ENCODE measurements at regions not wholly inside any gene's neighbourhood (a gene's known extent, or its start where the extent isn't known, plus 50 kb on each side); places are given as distances from the start of the nearest gene placed in this dataset.

DNA sequence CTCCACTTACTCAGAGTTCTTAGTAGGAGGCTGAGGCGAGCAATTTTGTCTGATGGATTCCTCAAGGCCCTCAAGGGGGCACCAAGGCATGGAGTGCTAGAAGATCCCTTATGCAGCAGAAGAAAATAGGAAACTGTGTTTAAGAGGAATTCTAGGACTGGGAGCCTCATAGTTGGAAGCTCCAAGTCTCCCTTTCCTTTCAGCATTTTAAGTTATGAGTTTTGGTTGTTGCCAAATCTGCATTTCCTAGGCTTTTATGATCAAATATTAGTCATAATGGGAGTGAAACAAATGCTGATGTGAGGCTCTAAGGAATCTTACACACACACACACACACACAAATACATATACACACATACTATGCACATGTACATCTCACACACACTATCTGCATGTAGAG lies 714.0 kb downstream of the UTRN start:
- no peak for DNase-seq (ENCODE audit: low read depth in 2 of 2, low spot score in 1 of 2)

DNA sequence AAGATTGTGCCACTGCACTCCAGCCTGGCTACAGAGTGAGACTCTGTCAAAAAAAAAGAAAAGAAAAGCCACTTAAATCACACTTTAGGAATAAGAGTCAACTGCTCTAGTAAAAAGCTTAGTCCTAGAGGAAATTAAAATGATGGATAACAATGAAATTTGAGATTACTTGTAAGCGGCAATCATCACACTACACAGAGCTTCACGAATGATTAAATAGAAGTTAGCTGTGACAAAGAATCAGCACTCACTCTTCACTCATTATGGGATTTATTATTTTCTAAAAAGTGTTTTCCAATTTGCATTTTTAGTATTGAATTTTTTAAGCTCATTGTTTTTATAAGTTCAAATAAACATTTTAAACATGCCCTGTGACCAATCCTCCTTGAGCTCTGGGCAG lies 718.0 kb downstream of the UTRN start:
- DNase-seq (ENCODE audit: low read depth in 2 of 2, low spot score in 1 of 2): no peak

DNA sequence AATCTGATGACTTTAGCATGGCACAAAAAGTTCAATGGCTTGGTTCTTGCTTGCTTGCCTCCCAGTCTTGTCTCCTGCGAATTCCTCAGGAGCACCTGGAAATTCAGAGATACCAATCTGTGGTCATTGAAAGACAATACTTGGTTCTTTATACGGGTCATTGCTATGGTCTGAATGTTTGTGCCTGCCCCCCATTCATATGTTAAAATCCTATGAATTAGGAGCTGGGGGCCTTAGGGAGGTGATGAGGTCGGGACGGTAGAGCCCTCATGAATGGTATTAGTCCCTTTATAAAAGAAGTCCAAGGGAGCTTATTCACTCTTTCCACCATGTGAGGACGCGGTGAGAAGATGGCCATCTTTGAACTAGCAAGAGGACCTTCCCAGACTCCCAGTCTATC lies 721.8 kb downstream of the UTRN start:
- DNase-seq (ENCODE audit: low read depth in 2 of 2, low spot score in 1 of 2): no peak

DNA sequence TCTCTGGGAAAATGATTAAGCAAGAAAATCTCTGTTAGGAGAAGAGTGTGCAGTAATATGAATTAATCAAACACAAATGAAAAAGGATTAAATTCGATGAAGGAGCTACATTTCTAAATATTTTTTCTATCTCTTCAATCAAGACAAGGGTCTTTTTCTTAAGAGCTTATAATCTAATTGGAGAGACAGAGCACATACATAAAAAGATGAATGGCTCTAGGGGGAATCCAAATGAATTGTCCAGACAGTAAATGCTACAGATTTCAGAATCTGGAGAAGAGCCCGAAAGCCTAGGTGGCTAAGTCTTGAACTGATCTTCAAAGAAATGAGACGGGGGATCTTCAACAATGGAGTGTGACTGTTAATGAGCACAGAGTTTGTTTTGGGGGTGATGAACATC lies 723.6 kb downstream of the UTRN start:
- no peak for DNase-seq (ENCODE audit: low read depth in 2 of 2, low spot score in 1 of 2)

DNA sequence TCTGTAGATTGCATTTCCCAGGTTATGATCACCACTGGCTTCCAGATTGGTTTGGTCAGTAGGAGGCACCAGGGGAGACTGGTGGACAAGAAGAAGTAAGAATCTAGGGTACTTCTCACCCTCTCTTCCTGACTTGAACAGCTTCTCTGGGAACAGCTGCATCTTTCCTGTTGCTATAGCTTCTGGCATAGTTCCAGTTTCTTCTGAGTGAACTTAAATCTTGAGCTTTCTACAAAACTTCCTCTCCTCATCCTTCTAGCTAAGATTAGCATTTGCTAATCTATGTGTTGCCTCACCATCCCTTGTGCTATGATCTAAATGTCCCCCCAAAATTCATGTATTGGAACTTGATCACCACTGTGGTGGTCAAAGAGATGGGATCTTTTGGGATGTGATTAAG lies 724.6 kb downstream of the UTRN start:
- DNase-seq (ENCODE audit: low read depth in 2 of 2, low spot score in 1 of 2): no peak

DNA sequence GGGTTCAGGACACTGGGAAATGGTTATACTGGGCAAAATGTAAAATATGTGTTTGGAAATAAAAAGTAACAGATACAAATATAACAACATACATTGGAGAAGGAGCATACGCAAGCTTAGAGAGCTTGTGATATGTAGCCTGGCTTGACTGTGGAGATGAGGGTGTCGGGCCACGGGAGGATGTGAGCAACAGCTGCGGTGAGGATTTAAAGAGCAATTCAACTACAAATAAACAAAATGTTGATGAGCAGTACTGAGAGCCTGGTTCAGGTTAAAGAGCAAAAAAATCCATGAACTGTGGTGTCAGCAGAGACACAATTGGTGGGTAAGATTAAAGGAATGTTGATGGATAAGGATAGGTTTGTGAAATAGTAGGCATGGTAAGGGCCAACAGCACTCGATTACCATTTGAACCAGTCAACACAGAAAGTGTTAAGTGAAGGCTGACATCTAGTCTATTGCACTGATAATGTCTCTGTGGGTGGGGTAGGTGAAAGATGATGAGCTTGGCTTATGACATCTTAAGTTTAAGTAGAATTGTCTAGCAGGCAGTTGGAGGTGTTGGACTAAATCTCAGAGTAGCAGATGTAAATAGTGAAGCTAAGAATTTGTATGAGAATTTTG lies 723.2 kb downstream of the EPM2A start:
- DNase-seq (ENCODE audit: low read depth in 2 of 2, low spot score in 1 of 2): no peak

DNA sequence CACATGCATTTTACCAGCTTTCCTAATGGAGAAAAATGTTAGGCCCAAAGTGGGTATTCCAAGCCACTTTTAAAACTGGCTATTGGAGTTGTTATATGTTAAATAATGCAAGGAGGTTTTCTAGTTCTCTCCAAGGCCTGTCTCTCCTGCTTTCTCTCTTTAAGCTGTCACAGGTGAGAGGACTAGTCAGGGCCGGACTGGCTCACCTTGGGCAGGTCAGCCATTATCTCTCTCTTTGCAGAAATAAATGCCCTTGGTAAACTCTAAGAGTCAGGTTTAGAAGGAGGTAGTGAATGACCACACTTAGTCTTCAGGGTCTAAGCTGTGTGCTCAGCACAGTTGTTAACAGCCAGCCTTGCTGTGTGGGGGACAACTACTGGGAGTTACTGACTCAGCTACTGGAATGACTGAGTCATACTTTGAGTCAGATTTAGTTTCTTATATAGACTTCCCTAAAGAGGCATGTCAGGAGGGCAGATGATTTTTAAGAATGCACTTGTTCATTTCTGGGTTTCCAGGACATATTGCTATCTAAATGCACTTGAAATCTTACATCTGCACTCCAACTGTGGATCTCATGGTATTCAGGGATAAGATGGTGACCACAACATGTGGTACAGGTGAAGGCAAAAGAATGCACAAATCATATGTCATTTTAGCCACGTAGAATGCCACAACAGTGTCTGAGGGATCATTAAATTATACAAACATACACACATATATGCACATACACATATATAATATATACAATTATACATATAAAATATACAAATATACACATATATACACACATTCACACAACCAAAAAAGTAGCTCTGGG lies 719.4 kb downstream of the EPM2A start:
- DNase-seq (ENCODE audit: low read depth in 2 of 2, low spot score in 1 of 2): no peak

DNA sequence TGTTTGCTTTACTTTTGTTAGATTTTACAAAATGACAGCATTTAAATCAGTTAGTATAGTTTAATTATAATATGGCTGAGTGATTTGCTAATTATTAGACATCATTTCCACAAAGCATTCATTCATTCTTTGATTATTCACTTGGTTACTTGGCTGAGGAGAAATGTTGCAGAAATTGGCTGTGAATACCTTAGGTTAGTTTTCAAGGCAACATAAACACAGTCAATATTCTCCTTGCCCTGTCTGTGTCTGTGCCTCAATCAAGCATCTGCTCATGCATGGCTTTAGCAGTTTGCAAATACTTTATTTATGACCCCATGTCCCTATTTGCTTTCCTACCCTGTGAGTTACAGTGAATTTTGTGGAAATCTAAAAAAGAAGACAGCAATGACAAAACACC lies 718.3 kb downstream of the EPM2A start:
- no peak for DNase-seq (ENCODE audit: low read depth in 2 of 2, low spot score in 1 of 2)

DNA sequence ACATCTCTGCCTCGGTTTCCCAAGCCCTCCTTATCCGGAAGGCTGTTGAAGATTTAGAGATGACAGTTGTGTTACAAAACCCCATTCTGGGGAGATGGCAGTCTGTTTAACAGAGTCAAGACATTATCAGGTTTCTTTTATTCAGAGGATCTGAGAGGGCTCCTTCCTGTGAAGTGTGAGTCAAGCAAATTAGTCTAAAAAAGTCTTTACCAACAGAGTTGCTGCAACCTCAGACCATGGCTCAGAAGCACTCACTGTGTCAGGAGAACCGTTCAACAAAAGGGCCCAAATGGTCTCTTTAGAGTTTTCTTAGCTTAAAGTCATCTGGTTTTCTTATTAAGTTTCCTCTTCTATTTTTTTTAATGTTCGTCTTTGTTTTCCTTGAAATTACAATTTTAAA lies 717.8 kb downstream of the EPM2A start:
- no peak for DNase-seq (ENCODE audit: low read depth in 2 of 2, low spot score in 1 of 2)

DNA sequence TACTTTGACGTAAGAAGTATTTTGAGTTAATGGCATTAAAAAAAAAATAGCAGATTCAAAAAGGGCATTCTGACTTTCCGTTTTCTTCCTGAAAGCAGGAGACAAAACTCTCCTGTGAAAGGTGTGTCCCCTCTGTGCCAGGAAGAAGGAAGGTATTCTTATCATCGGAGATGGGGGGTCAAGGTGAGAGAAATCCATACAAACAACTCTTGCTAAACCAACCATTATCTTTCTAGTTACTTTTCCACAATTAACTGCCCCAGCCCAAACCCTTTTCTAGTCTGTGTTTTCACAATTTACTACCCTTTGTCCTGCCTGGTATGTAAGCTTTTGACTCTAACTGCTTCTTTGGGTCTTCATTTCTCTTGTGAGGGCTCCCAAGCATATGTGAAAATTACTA lies 717.3 kb downstream of the EPM2A start:
- no peak for DNase-seq (ENCODE audit: low read depth in 2 of 2, low spot score in 1 of 2)

DNA sequence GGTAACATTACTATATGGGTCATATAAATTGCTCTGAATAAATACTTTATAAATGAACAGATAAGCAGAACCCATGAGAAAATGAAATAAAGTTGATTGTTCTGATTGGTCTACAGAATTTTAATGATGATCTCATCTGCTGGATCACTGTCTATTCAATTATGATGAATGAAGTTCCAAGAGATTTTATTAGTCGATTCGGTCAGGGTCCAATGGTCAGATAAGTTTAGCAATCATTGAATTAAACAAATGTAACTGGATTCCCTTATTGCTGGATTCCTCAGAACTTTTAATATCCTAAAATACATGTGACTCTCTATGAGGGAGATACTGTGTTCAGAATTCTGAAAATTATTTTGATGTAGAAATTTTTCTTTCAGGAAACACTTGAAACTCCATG lies 715.2 kb downstream of the EPM2A start:
- no peak for DNase-seq (ENCODE audit: low read depth in 2 of 2, low spot score in 1 of 2)

DNA sequence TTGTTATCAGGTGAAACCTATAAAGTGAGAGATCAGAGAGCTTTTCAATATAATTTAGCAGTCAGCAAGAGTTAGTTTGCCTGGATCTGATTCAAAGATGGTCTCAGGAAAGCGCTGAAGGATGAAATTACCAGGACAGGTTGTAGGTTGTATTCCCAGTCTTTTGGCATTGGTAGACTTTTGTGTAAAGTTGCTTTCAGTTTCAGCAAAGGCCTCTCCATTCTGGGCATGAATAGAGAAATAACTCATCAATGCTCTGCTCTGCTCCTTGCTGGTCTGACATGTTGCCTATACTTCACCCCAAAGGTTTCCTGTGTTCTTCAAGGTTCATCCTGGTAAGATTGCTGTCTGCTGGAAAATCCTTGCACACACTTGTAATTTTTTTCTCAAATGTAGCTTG lies 714.8 kb downstream of the EPM2A start:
- no peak for DNase-seq (ENCODE audit: low read depth in 2 of 2, low spot score in 1 of 2)

DNA sequence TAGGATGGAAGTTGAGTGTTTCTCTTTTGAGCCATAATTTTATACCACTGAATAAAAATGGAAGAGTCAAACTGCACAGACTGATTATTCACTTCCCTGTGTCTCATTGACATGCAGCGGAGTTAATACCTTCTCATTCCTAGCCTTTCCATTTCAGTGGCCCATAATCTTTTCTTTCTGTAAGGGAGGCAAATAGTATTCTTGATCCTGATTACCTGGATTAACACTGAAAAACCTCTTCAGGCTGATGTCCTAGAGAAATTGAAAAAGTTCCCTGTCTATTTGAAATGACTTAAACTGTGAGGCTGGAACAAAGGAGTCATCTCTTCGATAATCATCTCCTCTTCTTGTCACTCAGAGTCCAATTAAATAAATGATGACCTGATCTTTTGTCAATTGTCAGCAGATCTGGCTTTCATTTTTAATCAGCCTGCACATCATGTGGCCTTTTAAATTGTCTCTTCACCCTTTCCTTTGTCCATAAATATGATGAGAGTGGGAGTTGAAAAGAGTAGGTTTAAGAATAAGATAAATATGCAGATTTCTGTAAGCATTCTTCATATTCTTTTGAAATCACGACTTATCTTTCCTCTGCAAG lies 713.0 kb downstream of the EPM2A start:
- no peak for DNase-seq (ENCODE audit: low read depth in 2 of 2, low spot score in 1 of 2)

DNA sequence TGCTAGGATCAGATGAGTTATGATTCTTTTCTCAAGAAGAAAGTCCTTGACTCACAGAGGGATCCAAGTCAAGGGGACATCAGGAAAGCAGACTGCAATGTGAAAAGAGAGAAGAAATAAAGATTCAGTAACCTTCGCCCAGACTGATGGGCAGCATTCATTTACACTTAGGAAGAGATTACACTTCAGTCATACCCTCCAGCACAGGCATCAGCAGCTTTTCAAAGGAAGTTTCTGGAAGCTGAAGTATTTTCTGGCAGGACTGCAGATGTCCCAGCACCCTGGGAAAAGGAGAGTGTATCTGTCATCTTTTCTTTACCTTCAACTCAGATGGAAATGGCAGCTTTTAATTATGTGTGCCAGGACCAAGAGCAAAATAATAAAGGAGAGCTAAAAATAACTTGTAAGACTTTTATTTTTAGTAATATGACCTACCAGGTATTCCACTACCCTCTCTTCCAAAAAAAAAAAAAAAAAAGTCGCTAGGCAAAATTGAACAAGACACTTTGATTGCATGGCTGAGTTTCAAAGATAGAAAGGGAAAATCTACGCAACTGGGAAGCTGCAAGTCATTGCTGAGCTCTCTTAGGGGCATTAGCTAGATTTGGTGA lies 712.1 kb downstream of the EPM2A start:
- DNase-seq (ENCODE audit: low read depth in 2 of 2, low spot score in 1 of 2): no peak

DNA sequence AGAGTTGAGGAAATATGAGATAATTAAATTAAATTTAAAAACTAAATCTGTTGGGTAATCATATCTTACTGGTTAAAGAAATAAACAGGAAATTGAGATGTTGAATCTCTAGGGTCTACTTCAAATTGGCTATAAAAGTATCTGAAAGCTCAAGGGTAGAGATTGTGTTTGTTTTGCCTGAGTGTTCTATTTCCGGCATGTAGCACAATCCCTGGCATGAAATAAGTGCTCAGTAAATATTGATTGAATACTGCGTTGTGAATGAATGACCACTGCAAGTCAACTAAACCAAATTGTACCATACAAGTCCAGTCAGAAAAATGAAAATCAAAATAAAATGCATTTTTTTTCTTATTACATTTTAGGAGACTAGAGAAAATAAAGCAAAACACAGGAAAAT lies 709.8 kb downstream of the EPM2A start:
- DNase-seq (ENCODE audit: low read depth in 2 of 2, low spot score in 1 of 2): no peak

DNA sequence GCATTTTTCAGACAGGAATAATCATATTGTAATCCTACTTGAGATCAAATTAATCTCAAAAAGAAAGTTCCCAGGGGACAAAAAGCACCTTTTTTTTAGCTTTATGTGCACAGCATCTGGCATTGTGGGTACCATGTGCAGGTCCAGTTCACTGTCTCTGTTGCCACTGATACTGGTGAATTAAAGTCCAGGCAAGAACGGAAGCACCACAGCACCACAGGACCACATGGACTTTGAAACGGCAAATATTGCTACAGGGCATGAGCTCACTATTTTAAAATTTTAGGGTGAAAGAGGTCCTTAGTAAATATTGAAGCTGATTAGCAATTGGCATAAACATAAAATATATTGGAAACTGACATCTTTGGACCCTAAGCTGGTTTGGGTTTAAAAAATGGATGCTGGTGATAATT lies 709.0 kb downstream of the EPM2A start:
- no peak for DNase-seq (ENCODE audit: low read depth in 2 of 2, low spot score in 1 of 2)

DNA sequence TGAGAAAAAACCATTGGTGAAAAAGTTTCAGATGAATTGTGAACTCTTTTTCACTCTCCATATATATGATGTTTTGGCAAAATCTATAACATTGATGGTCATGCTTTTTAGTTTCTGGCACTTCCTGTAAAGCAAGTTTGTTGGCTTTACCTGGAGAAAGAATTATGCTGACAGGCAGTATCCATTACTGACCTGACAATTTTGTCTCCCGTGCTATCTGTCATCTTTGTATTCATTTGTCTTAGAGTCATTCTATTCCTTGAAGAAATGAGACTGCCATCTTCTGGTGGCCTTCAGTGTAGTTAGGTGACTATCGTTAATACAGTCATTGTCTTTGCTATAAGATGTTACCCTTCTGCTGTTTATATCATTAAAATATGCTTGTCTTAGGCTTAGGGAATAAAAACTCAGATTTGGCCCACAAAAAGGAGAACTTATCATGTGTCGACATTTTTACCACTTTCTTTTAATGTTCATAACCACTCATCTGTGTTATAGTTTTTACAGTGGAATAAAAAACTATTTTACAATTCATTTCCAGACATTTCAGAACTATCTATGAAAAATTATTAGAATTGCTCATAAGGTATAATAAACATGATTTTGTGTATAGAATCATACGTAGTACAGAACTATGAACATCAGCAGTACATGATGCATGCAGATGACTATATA lies 707.0 kb downstream of the EPM2A start:
- DNase-seq (ENCODE audit: low read depth in 2 of 2, low spot score in 1 of 2): no peak

DNA sequence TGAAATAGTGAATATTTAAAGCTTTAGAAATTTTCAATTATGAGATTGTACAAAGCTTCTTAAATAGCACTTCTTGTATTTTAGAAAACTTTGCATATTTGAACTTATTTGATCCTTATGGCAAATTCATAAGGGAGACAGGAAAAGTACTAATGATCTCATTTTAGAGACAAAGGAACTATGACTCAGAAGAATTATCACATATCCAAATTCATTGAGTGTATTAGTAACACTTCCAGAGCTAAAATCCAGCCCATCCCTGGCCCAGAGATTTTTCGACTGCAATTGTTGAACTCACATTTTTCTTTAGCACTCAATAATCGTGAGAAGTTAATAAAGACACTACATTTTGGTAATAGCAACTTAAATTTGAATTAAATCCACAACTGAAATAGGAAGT lies 704.3 kb downstream of the EPM2A start:
- DNase-seq (ENCODE audit: low read depth in 2 of 2, low spot score in 1 of 2): no peak

DNA sequence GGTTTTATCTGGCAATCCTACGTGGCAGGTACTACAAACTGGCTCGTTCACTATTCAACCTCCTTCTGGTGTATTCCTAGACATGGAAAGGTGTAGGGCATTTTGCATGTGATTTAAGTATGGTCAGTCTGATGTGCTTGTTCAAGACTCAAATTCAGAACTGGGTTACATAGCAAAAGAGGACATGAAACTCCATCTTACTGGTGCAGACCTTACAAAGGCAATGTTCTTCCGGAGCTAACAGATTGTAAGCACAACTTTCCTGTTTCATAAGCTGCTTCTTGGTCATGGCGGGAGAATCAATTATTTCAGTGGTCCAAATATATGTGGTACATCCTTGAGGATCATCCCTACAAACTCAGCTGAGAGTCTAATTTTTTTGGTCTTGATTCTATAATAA lies 703.4 kb downstream of the EPM2A start:
- DNase-seq (ENCODE audit: low read depth in 2 of 2, low spot score in 1 of 2): no peak

DNA sequence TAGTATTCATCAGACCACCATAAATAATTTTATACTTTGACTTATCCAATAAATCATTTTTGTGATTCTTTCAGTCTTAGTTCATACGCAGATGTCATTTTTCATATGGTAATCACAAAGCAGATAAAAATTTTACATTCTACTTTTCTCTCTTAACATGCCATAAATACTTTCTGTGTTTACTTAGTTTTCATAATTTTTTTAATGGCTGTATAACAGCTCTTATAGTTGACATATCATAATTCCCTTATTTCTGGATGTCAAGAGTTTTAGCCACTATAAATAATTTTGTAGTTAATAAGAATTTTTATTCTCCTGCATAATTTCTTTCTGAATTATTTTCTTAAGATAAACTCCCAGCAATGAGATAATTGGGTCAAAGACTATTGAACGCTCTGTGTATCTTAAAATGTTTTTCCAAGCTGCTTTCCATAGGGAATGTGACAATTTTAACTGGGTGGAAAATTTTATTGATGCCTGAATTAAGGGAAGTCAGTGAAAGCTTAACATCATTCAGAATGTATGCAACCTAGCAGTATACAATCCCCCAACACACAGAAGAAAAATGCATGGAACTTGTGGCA lies 702.7 kb downstream of the EPM2A start:
- DNase-seq (ENCODE audit: low read depth in 2 of 2, low spot score in 1 of 2): no peak

DNA sequence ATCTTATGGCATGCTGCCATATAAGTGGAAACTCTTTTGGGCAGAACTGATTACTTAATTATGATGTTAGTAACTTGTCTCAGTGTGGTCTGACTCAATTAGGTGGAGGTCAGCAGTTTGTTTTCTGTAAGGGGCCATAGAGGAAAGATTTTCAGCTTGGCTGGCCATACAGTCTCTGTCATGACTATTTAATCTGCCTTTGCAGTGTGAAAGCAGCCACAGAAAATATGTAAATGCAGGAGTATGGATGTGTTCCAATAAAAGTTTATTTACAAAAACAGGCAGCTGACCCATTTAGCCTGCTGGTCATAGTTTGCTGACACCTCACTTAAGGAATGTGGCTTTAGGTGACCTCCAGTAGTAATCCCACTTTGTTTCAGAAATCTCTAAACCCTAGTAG lies 700.7 kb downstream of the EPM2A start:
- DNase-seq (ENCODE audit: low read depth in 2 of 2, low spot score in 1 of 2): no peak

Measured in stimulated activated CD8-positive, alpha-beta memory T cell treated with anti-CD3 and anti-CD28 coated beads, Interleukin-4, amount 100 ng/mL, for 4 hours (primary cell).